GM12892 (cell line): ENCODE measurements at regions not wholly inside any gene's neighbourhood (a gene's known extent, or its start where the extent isn't known, plus 50 kb on each side); places are given as distances from the start of the nearest gene placed in this dataset.

ENCODE experiments used
- POLR2A ChIP-seq: IDR thresholded peaks from 2 replicates; pipeline ENCODE4 v1.6.1; 2011; ENCODE audit warnings: low read depth, low read length, control low read depth
- POLR2AphosphoS5 ChIP-seq: IDR thresholded peaks from 2 replicates; pipeline ENCODE4 v1.6.1; 2011; ENCODE audit warnings: low read depth, low read length, control low read depth
- TAF1 ChIP-seq: IDR thresholded peaks from 2 replicates; pipeline ENCODE4 v1.6.1; 2011; ENCODE audit warnings: low read depth, mild to moderate bottlenecking, control low read depth, low read length, borderline replicate concordance

GRCh38 chr6:164856138-164856537 is 453.3 kb downstream of the C6orf118 start:
- TF ChIP-seq POLR2AphosphoS5 (no peak), POLR2A (no peak), TAF1 (no peak)
